Left lung (tissue), 4 donors: ENCODE measurements at regions not wholly inside any gene's neighbourhood (a gene's known extent, or its start where the extent isn't known, plus 50 kb on each side); places are given as distances from the start of the nearest gene placed in this dataset.

ENCODE experiments used
- ATAC-seq: fragments of 200-7000 bp; cut with Tn5 transposase; one replicate; pipeline ENCODE4 v1.9.1; 2020; ENCODE audit warnings: moderate library complexity
- DNase-seq, 4 donors: peaks; one replicate each; pipeline ENCODE4 v3.0.0-alpha.2; 2013 to 2020
- H3K27ac ChIP-seq, 2 donors: fragments of 200-600 bp; sonication (generic) in 1 of 2; one replicate each; pipeline versions ENCODE4 v1.5.0 to v1.8.0; 2020 to 2021
- H3K27me3 ChIP-seq, 2 donors: fragments of 200-600 bp; sonication (generic) in 1 of 2; one replicate each; pipeline versions ENCODE4 v1.5.0 to v1.8.0; 2020 to 2021
- H3K36me3 ChIP-seq, 2 donors: fragments of 200-600 bp; sonication (generic) in 1 of 2; one replicate each; pipeline versions ENCODE4 v1.5.0 to v1.8.0; 2020 to 2021
- H3K4me1 ChIP-seq, 2 donors: fragments of 200-600 bp; one replicate each; pipeline ENCODE4 v1.8.0; 2021
- H3K4me3 ChIP-seq, 2 donors: fragments of 200-600 bp; sonication (generic) in 1 of 2; one replicate each; pipeline versions ENCODE4 v1.5.0 to v1.8.0; 2020 to 2021; ENCODE audit warnings: mild to moderate bottlenecking in 1 of 2
- H3K9me3 ChIP-seq, 2 donors: fragments of 200-600 bp; sonication (generic) in 1 of 2; one replicate each; pipeline versions ENCODE4 v1.5.0 to v1.8.0; 2020 to 2021
- intact Hi-C, 2 donors: fragments of 100-400 bp; cut with DNase I; formaldehyde crosslinking; loops; one replicate each; pipeline versions ENCODE4 v1.11.2 to v1.14.2; 2022
- TF ChIP-seq, protein P1 (sequence below), 2 donors: fragments of 200-600 bp; sonication (generic) in 1 of 2; IDR thresholded peaks; one replicate each; pipeline versions ENCODE4 v1.5.0 to v1.8.0; 2021; ENCODE audit warnings: antibody characterized with exemption in 2 of 2
- donor health status: DM: no; HTN: yes; CAD: no.
- donor health status: DM: no; HTN: no; CAD: no.

DNA sequence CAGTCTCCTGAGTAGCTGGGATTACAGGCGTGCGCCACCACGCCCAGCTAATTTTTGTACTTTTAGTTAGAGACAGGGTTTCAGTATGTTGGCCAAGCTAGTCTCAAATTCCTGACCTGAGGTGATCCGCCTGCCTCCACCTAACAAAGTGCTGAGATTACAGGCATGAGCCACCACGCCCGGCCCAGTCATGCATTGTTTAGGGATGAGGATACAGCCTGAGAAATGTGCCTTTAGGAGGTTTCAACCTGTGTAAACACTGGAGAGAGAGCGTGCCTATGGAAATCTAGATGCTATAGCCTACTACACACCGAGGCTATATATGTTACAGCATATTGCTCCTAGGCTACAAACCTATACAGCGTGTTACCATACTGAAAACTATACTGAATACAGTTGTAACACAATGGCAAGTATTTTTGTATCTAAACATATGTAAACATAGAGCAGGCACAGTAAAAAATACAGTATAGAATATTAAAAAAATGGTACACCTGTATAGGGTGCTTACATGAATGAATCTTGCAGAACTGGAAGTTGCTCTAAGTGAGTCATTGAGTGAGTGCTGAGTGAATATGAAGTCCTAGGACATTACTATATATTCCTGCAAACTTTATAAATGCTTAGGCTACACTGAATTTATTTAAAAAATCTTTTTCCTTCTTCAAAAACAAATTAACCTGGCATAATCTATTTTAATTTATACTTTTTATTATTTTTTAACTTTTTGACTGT, 588.2 kb upstream of the ADGRL3 start:
- no peak overlapping the region for H3K4me3 ChIP-seq
- DNase-seq (no peak), ATAC-seq (no peak)
- peaks cover 0 to 12% of the 10 kb centered on the region in 2 donors for H3K9me3 ChIP-seq
- no peak overlapping the region for H3K27ac ChIP-seq
- intact Hi-C loops = no loop called here
- no peaks in the 10 kb centered on the region for H3K4me1 ChIP-seq
- H3K36me3 ChIP-seq = no peaks in the 10 kb centered on the region
- H3K27me3 ChIP-seq = no peaks in the 10 kb centered on the region
- TF ChIP-seq, protein P1, sequence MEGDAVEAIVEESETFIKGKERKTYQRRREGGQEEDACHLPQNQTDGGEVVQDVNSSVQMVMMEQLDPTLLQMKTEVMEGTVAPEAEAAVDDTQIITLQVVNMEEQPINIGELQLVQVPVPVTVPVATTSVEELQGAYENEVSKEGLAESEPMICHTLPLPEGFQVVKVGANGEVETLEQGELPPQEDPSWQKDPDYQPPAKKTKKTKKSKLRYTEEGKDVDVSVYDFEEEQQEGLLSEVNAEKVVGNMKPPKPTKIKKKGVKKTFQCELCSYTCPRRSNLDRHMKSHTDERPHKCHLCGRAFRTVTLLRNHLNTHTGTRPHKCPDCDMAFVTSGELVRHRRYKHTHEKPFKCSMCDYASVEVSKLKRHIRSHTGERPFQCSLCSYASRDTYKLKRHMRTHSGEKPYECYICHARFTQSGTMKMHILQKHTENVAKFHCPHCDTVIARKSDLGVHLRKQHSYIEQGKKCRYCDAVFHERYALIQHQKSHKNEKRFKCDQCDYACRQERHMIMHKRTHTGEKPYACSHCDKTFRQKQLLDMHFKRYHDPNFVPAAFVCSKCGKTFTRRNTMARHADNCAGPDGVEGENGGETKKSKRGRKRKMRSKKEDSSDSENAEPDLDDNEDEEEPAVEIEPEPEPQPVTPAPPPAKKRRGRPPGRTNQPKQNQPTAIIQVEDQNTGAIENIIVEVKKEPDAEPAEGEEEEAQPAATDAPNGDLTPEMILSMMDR (IDR thresholded peaks at IDR 0.05) = no peak

DNA sequence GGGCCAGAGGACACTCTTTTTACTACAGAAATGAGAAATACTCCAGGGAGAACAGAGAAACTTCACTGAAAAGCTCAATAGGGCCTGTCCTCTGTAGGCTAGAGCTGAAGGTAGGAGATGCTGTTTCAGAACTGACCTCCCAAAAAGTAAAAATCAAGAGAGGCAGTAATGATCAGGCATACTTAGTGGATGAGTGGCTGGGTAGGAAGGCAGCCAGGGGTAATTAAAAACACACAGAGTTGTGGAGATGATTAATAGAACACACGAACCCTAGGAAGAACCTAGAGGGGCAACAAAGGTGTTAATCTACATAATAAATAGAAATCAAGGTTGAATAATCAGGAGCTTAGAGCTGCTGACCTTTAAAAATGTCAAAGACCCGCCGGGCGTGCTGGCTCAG, 582.4 kb upstream of the ADGRL3 start:
- Histone ChIP-seq H3K4me1 (no peaks in the 10 kb centered on the region), H3K27ac (no peak overlapping the region), H3K27me3 (no peaks in the 10 kb centered on the region), H3K4me3 (no peak overlapping the region), H3K36me3 (no peaks in the 10 kb centered on the region), H3K9me3 (peaks cover 0 to 21% of the 10 kb centered on the region in 2 donors)
- intact Hi-C loops = no loop called here
- DNase-seq (no peak), ATAC-seq (no peak)
- TF ChIP-seq, protein P1 (IDR thresholded peaks at IDR 0.05) = no peak

DNA sequence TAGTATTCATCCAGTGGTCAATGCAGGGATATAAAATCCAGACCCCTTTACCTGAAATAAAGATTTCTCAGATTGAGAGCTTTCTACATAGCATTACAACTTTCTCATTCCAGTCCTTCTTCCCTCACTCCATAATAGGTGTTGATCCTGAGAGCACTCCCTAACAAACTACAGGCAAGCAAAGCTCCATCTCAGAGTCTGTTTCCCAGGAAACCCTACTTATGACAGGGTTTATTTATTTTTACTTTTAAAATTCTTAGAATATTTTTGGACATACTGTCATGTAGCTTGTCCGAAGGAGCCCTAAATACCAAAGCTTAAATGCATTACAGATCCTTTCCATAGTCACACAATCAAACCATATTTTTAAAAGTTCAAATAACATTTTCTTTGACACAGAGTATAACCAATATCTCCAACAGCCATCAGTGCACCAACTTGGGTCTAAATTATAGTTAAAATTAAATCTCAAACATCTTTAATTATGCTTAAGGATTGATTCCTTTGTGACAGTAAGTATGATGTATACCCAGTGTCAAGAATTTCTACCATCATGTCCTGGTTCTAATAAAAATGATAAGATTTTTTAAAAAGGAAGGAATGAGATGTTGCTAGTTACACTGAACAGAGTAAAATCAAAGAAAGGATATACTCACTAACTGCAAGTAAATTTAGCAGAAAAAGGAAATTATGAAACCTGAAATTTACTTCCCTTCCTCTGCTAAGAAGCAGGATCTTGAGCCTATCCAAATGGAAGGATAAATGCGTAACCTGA, 580.4 kb upstream of the ADGRL3 start:
- H3K9me3 ChIP-seq = peaks cover 0 to 26% of the 10 kb centered on the region in 2 donors
- H3K4me3 ChIP-seq = no peak overlapping the region
- DNase-seq (no peak), ATAC-seq (no peak)
- intact Hi-C loops = no loop called here
- no peaks in the 10 kb centered on the region for H3K4me1 ChIP-seq
- H3K27ac ChIP-seq = no peak overlapping the region
- no peaks in the 10 kb centered on the region for H3K36me3 ChIP-seq
- TF ChIP-seq, protein P1 (IDR thresholded peaks at IDR 0.05) = no peak
- no peaks in the 10 kb centered on the region for H3K27me3 ChIP-seq

DNA sequence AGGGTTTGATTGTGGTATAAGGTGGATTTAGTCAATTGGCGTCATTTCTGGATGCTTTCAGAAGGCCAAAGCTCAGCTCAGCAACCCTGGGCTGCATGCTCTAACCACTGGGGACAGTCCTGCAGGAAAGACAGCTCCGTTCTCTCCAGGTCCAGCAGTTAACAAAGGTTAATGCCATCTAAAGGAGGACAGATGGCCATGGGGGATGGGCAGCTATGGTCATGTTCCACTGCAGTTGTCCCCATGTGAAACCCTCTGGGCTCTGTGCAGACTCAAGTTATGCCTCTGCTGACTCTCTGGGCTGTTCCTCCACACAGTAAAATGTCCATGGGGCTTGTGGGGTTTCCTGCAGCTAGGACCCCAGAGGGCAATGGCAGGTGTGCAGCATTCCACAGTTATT, 562.1 kb upstream of the ADGRL3 start:
- TF ChIP-seq, protein P1 (IDR thresholded peaks at IDR 0.05) = no peak
- Histone ChIP-seq H3K27ac (no peak overlapping the region), H3K4me3 (no peak overlapping the region), H3K36me3 (no peaks in the 10 kb centered on the region), H3K4me1 (no peaks in the 10 kb centered on the region), H3K27me3 (no peaks in the 10 kb centered on the region), H3K9me3 (peaks cover 0 to 43% of the 10 kb centered on the region in 2 donors)
- ATAC-seq (no peak), DNase-seq (no peak)
- intact Hi-C loops = no loop called here

DNA sequence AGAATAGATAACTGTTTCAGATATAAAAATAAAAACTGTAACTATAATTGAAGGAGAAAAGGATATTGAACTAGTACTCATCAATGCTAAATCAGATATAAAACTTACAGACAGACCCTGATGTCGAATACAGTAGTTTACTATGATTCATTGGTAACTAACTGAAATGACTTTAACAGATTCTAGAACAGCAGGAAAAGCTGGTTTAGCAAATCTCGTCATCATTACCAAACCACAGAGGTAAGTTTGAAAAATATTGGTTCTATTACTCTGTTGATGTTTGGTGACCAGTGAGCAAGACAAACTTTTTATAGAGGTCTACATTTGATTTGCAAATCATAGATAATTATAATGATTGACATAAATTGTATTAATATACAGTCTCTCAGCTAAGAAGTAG, 551.4 kb upstream of the ADGRL3 start:
- intact Hi-C loops = no loop called here
- TF ChIP-seq, protein P1 (IDR thresholded peaks at IDR 0.05) = no peak
- Histone ChIP-seq H3K27ac (no peak overlapping the region), H3K4me3 (no peak overlapping the region), H3K36me3 (no peaks in the 10 kb centered on the region), H3K27me3 (no peaks in the 10 kb centered on the region), H3K4me1 (no peaks in the 10 kb centered on the region), H3K9me3 (peaks cover 0 to 5% of the 10 kb centered on the region in 2 donors)
- DNase-seq (no peak), ATAC-seq (no peak)
